Endodermal cell (in vitro differentiated cells): ENCODE measurements at regions not wholly inside any gene's neighbourhood (a gene's known extent, or its start where the extent isn't known, plus 50 kb on each side); places are given as distances from the start of the nearest gene placed in this dataset.

Source experiments
- DNase-seq: peaks from one replicate; pipeline ENCODE4 v3.0.0-alpha.2; 2017
- H3K27ac ChIP-seq: 2 replicates; pipeline ENCODE4 v1.5.1; 2013; ENCODE audit warnings: mild to moderate bottlenecking, low read depth, low read length, moderate library complexity
- H3K27me3 ChIP-seq: 2 replicates; pipeline ENCODE4 v1.6.1; 2013; ENCODE audit warnings: mild to moderate bottlenecking, low read length, moderate library complexity; ENCODE audit not compliant: insufficient read depth, control insufficient read depth, poor library complexity, severe bottlenecking
- H3K36me3 ChIP-seq: 2 replicates; pipeline ENCODE4 v1.7.0; 2013; ENCODE audit warnings: mild to moderate bottlenecking, low read length, moderate library complexity; ENCODE audit not compliant: control insufficient read depth, insufficient read depth
- H3K4me1 ChIP-seq: one replicate; pipeline ENCODE4 v1.7.0; 2013; ENCODE audit warnings: low read length; ENCODE audit not compliant: control insufficient read depth, insufficient read depth
- H3K4me3 ChIP-seq: 2 replicates; pipeline ENCODE4 v1.5.1; 2013; ENCODE audit warnings: mild to moderate bottlenecking, low read length, moderate library complexity
- H3K9ac ChIP-seq: 2 replicates; pipeline ENCODE4 v1.6.1; 2013; ENCODE audit warnings: mild to moderate bottlenecking, low read length, moderate library complexity; ENCODE audit not compliant: poor library complexity, severe bottlenecking; ENCODE audit errors: extremely low read depth
- H3K9me3 ChIP-seq: 2 replicates; pipeline ENCODE4 v1.6.1; 2013; ENCODE audit warnings: mild to moderate bottlenecking, low read length, moderate library complexity; ENCODE audit not compliant: control insufficient read depth
- H3K27ac Mint-ChIP-seq: 2 replicates; pipeline ENCODE4 v1.8.0; 2020; ENCODE audit warnings: mixed read lengths
- H3K27me3 Mint-ChIP-seq: 2 replicates; pipeline ENCODE4 v1.8.0; 2021; ENCODE audit warnings: mild to moderate bottlenecking, mixed read lengths; ENCODE audit not compliant: insufficient read depth
- H3K36me3 Mint-ChIP-seq: 2 replicates; pipeline ENCODE4 v1.8.0; 2020; ENCODE audit warnings: low read depth, mixed read lengths
- H3K4me1 Mint-ChIP-seq: 2 replicates; pipeline ENCODE4 v1.8.0; 2020; ENCODE audit warnings: mixed read lengths
- H3K4me3 Mint-ChIP-seq: 2 replicates; pipeline ENCODE4 v1.8.0; 2020; ENCODE audit warnings: mild to moderate bottlenecking, moderate library complexity, mixed read lengths
- H3K9me3 Mint-ChIP-seq: 2 replicates; pipeline ENCODE4 v1.8.0; 2020; ENCODE audit warnings: mild to moderate bottlenecking, mixed read lengths
- CTCF ChIP-seq: fragments of 200-600 bp; sonication (generic); conservative IDR thresholded peaks from 2 replicates; pipeline ENCODE4 v1.5.0; 2021; ENCODE audit warnings: antibody characterized with exemption, mild to moderate bottlenecking
- WGBS, 2 experiments: methylation state at CpG; one replicate each; pipeline versions ENCODE4 v1.1.5 to v1.1.7; 2013; ENCODE audit warnings: missing lambda C conversion rate in 2 of 2, mixed read lengths in 1 of 2; ENCODE audit not compliant: insufficient coverage in 1 of 2, insufficient read length in 1 of 2; 5-methylcytosine and 5-hydroxymethylcytosine counted together

DNA sequence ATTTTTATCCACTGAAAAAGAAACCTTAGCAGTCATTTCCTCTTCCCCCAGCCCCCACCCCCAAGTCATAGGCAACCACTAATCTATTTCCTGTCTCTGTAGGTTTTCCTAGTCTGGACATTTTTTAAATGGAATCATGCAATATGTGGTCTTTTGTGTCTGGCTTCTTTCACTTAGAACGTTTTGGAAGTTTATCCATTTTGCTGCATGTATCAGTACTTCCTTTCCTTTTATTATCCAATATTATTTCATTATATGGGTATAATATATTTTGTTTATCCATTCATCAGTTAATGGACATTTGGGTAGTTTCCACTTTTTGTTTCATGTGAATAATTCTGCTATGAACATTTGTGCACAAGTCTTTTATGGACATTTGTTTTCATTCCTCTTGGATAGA, 99.3 kb upstream of the BMP5 start:
- Mint-ChIP-seq H3K36me3 (no peaks in the 10 kb centered on the region), H3K9me3 (no peaks in the 10 kb centered on the region), H3K27ac (no peak overlapping the region), H3K4me3 (no peak overlapping the region), H3K4me1 (no peaks in the 10 kb centered on the region), H3K27me3 (no peaks in the 10 kb centered on the region)
- Histone ChIP-seq H3K27ac (no peak overlapping the region), H3K9ac (no peak overlapping the region), H3K36me3 (no peaks in the 10 kb centered on the region), H3K4me3 (no peak overlapping the region), H3K4me1 (no peaks in the 10 kb centered on the region), H3K27me3 (no peaks in the 10 kb centered on the region), H3K9me3 (no peaks in the 10 kb centered on the region)
- WGBS, 2 experiments = no CpG with 5 or more reads among the region's 1 CpG
- no peak for TF ChIP-seq CTCF
- DNase-seq = no peak

DNA sequence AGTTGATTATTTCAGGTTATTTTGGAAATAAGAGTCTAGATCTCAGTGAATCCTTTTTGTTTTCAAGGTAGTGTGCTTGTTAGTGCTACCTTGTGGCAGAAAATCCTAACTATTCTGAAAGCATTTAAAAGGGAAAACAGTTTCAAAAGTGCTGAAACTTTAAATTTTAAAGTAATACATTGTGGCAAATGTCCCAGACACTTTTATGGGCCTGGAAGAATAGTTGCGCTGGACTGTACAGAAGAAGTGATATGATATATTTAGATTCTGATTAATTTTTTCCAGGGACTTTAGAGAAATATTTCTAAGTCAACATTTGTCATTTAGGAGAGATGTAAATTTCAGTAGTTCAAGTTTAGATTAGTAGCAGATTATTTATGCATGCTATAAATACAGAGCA, 96.7 kb upstream of the BMP5 start:
- no peaks in the 10 kb centered on the region for H3K4me1 ChIP-seq
- peak; percentile 34 for TF ChIP-seq CTCF
- H3K9ac ChIP-seq = no peak overlapping the region
- H3K4me1 Mint-ChIP-seq = no peaks in the 10 kb centered on the region
- H3K4me3 Mint-ChIP-seq = no peak overlapping the region
- no peaks in the 10 kb centered on the region for H3K9me3 ChIP-seq
- H3K27me3 Mint-ChIP-seq = no peaks in the 10 kb centered on the region
- WGBS, 2 experiments = 100% methylated on average over 1 of the region's 1 CpG
- H3K4me3 ChIP-seq = no peak overlapping the region
- no peak overlapping the region for H3K27ac Mint-ChIP-seq
- H3K36me3 ChIP-seq = no peaks in the 10 kb centered on the region
- no peaks in the 10 kb centered on the region for H3K27me3 ChIP-seq
- H3K9me3 Mint-ChIP-seq = no peaks in the 10 kb centered on the region
- no peak for DNase-seq
- no peaks in the 10 kb centered on the region for H3K36me3 Mint-ChIP-seq
- H3K27ac ChIP-seq = no peak overlapping the region

GRCh38 chr6:55969526-55969925, 94.1 kb upstream of the BMP5 start:
- H3K36me3 ChIP-seq = no peaks in the 10 kb centered on the region
- Mint-ChIP-seq H3K9me3 (no peaks in the 10 kb centered on the region), H3K4me1 (no peaks in the 10 kb centered on the region), H3K27ac (no peak overlapping the region), H3K27me3 (no peaks in the 10 kb centered on the region), H3K36me3 (no peaks in the 10 kb centered on the region), H3K4me3 (no peak overlapping the region)
- no peak overlapping the region for H3K4me3 ChIP-seq
- no peaks in the 10 kb centered on the region for H3K27me3 ChIP-seq
- no peaks in the 10 kb centered on the region for H3K9me3 ChIP-seq
- no peak for TF ChIP-seq CTCF
- no peak for DNase-seq
- no peaks in the 10 kb centered on the region for H3K4me1 ChIP-seq
- H3K9ac ChIP-seq = no peak overlapping the region
- H3K27ac ChIP-seq = no peak overlapping the region
- 78 to 91% methylated on average over 1 to 3 of the region's 3 CpGs for WGBS, 2 experiments
